RWPE1 (cell line): ENCODE measurements at regions not wholly inside any gene's neighbourhood (a gene's known extent, or its start where the extent isn't known, plus 50 kb on each side); places are given as distances from the start of the nearest gene placed in this dataset.

Source experiments
- CTCF ChIA-PET: fragments of 350-600 bp; sonication (Branson Sonifier 250); formaldehyde crosslinking; extraction: SDS; loops from one replicate; lab custom pipeline; 2021; lab: Yijun Ruan, JAX
- POLR2A ChIA-PET: fragments of 400-600 bp; formaldehyde crosslinking; extraction: SDS; loops from one replicate; lab custom pipeline; 2020; ENCODE audit warnings: antibody characterized with exemption; ENCODE audit not compliant: low non-redundant PET; lab: Yijun Ruan, JAX
- DNase-seq: peaks from one replicate; pipeline ENCODE4 v3.0.0; 2012; ENCODE audit warnings: low spot score
- H3K27ac ChIP-seq: fragments of 450-650 bp; 2 replicates; pipeline ENCODE4 v1.5.1; 2017
- TF ChIP-seq, protein P1 (sequence below): fragments of 450-650 bp; conservative IDR thresholded peaks from 2 replicates; pipeline ENCODE4 v1.5.1; 2017; ENCODE audit warnings: low read depth, mild to moderate bottlenecking

DNA sequence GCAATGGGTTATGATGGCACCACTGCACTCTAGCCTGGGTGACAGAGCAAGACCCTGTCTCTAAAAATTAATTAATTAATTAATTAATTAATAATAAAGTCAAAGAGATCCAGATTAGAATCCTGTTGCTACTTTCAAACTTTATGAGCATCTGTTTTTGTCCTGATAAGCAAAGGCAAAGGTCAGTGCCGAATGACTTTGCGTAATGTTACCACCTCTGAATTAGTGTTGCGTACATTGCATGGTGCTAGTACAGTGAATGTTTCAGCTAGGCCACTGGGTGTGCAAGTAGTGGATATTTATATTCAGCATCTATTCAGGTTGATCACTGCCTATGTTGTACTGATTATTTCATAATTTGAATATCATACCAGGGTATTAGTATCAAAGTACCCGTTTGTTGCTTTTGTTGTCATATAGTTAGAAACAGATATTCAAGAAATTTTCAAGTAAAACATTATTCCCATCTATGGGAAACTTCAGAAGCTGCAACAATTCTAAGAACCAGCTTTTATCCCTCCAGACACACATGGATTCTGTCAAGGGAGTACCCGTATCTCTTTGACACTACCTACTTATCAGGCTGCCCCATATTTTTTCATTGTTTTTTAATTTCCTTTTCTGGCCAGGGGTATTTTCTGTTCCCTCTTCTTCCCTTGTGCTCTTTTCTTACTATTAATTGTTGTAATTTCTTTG, 127.1 kb upstream of the GRM7 start:
- DNase-seq: no peak
- ChIA-PET POLR2A (no interaction called here), CTCF (no interaction called here)
- H3K27ac ChIP-seq: no peak overlapping the region
- TF ChIP-seq, protein P1, sequence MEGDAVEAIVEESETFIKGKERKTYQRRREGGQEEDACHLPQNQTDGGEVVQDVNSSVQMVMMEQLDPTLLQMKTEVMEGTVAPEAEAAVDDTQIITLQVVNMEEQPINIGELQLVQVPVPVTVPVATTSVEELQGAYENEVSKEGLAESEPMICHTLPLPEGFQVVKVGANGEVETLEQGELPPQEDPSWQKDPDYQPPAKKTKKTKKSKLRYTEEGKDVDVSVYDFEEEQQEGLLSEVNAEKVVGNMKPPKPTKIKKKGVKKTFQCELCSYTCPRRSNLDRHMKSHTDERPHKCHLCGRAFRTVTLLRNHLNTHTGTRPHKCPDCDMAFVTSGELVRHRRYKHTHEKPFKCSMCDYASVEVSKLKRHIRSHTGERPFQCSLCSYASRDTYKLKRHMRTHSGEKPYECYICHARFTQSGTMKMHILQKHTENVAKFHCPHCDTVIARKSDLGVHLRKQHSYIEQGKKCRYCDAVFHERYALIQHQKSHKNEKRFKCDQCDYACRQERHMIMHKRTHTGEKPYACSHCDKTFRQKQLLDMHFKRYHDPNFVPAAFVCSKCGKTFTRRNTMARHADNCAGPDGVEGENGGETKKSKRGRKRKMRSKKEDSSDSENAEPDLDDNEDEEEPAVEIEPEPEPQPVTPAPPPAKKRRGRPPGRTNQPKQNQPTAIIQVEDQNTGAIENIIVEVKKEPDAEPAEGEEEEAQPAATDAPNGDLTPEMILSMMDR: no peak

DNA sequence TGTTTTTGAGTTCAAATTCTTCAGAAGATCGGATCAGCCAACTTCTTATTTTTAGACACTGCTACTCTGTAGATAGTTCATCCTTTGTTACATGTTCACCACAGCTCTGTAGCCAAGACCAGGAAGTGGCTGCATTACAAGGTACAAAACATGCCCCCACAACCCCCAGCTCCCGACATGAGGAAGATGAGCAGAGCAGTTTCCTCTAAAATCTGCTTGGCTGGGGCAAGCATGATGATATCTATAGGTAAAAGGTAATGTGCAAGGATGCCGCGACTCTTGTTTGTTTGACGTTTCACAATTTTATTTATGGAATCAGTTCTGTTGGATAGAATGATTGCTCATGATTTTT, 126.5 kb upstream of the GRM7 start:
- TF ChIP-seq, protein P1: no peak
- POLR2A ChIA-PET: no interaction called here
- no peak for DNase-seq
- CTCF ChIA-PET: no interaction called here
- H3K27ac ChIP-seq: no peak overlapping the region

DNA sequence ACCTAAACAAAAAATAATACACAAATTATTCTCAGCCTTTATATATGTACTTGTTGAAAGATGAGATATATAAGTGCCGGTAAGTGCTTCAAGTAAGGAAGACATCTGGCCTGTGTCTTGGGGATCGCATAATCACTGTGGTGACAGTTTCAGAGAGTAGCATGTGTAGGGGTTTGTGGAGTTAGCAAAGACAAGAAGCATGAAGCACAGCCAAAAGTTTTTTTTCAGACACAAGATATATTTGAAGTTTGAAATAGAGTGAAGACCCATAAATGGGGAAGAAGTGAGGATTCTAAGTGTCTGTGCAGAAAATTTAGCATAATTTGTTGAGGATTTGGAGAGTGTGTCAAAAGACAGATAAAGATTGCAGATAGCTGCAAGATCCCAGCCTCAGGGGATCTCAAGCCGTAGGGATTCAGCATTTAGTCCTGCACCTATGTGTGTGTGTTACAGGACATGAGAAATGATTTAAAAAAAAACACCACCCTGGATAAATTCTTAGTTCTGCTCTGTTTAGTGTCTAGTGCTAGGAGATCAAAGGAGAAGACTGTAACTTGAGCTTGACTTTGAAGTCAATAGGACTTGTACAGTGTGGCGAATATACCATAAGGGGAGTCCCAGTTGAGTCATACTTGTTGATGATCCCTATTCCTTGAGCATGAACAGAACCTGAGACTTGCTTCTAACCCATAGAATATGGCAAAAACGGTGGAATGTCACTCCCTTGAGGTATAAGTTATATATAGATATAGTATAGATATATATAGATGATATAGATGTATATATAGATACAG, 123.9 kb upstream of the GRM7 start:
- POLR2A ChIA-PET: no interaction called here

DNA sequence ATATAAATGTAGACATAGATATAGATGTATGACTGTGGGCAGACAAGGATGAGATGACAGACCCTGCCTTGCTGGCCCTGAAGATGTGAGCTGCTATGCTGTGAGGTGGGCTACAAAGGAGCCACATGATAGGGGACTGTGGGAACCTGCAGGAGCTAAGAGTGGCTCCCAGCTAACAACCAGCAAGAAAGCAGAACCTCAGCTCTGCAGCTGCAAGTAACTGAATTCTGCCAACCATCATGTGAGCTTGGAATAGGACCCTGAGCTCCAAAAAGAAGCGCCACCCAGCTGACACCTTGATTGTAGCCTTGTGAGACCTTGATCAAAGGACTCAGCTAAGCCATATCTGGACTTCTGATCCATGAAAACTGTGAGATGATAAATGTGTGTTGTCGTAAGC, 123.3 kb upstream of the GRM7 start:
- no peak for DNase-seq
- POLR2A ChIA-PET: no interaction called here
- no peak overlapping the region for H3K27ac ChIP-seq
- TF ChIP-seq, protein P1: no peak
- CTCF ChIA-PET: no interaction called here

More for the DNA sequence above, 123.9 kb upstream of the GRM7 start:
- no peak overlapping the region for H3K27ac ChIP-seq
- no peak for DNase-seq
- TF ChIP-seq, protein P1: no peak
- CTCF ChIA-PET: no interaction called here

DNA sequence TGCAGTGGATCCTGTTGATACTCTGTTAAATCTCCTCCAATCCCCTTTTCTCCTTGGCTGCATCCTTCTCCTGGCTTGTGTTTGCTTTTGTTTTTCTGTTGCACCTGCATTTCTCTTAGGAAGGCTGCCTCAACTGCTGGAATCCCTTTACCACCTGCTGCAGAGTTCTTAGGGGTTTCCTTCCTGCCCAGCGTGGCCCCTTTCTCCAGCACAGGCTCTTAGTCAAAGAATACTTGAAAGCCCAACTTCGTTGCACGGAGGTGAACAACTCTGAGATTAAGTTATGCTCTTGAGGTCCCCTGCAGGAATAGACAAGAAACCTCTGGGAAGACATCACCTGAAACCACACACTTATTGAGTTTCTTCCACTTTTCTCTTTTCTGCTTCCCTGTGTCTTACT, 121.6 kb upstream of the GRM7 start:
- POLR2A ChIA-PET: no interaction called here
- DNase-seq: no peak
- TF ChIP-seq, protein P1: no peak
- CTCF ChIA-PET: no interaction called here
- no peak overlapping the region for H3K27ac ChIP-seq

DNA sequence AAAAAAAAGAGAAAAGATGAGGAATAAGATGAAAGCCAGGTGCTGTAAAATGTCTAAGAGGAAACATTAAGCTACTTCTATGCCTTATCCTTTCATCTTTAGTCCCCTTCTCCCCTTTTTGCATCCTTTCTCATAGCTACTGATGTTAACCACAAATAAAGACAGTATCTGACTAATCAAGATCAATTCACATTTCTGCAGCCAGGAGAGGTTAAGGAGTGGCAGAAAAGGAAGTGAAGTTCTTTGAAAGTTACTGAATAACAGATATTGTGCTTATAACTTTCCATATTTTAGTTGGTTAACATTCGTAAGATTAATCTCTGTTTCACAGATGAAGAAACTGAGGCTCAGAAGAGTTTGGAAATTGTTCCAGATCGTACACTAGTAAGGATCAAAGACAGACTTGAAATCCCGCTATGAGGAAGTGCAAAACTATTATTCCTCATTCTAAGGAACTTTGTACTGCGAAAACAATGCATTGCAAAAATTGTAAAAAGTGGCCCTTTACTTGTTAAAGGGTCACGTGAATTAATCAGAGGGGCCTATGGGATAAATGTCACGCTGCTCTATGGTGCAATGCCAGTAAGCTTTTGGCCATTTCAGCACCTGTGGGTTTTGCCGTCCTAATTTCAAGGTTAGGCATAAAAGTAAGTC, 117.7 kb upstream of the GRM7 start:
- ChIA-PET POLR2A (no interaction called here), CTCF (interaction anchor here (0.6 kb wide), 1 partner anchor 1545 kb away, joined by 4 read pairs; no protein-coding TSS in a partner anchor)
- TF ChIP-seq, protein P1: no peak
- H3K27ac ChIP-seq: no peak overlapping the region
- no peak for DNase-seq
